ENCODE measurements at regions not wholly inside any gene's neighbourhood (a gene's known extent, or its start where the extent isn't known, plus 50 kb on each side); places are given as distances from the start of the nearest gene placed in this dataset.

- no peak for DNase-seq (ENCODE audit: low read depth in 2 of 2)
Measured at GRCh38 chr9:80932947-80933780, 756.2 kb downstream of the TLE1 start.

DNA sequence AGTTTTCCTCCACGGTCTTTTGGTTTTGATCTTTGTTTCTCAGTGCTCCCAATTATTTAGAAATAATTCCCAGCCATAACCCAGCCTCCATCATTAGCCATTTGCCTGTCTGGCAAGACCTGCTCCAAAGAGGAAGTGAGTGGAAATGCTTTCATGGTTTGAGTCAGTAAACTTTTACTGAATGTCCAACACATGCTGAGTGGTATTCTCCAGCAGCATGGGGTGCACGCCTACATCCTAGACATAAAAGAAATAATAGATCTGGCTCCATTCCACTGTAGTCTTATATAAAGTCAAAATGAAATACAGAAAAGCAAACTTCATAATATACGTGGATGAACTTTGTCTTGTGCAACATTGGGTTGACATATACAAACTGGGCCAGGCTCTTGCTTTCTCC is 757.2 kb downstream of the TLE1 start:
- no peak for DNase-seq (ENCODE audit: low read depth in 2 of 2)

GRCh38 chr9:80931163-80931562 is 758.2 kb downstream of the TLE1 start:
- DNase-seq (ENCODE audit: low read depth in 2 of 2), result no peak

DNA sequence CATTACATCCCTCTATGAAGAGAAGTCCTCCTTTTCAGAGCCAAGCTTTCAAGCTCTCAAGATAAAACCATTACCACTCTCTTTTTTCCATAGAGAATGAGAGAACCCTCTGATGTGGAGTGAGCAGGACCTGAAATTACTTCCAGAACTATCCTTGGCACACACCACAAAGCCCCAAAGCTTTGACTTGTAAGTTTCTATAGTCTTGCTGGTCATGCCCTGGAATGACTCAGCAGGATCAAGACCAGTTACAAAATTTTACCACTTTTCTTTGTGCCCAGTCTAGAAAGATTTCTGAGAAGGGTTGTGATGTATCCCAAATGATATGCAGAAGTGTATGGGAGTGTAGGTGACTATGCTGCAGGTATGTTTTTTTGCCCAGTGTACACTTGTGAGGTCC is 760.6 kb downstream of the TLE1 start:
- DNase-seq (ENCODE audit: low read depth in 2 of 2), result no peak

DNA sequence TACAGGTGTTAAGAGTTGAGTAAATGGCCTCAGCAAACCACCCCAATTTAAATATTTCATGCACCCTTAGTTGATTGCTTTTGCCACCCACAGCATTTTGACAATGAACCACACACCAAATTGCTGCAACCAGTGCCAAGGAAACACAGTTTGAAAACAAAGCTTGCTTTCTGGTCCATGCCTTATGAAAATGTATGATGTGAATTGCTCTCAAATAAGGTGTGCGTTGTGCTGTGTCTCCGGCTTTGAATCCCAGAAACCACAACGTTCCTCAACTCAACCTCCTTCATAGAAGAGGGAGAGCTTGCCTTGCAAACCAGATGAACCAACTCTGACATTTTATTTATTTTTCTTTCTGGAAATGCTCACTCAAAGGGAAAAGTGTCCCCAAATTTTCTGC is 762.7 kb downstream of the TLE1 start:
- DNase-seq (ENCODE audit: low read depth in 2 of 2), result no peak

DNA sequence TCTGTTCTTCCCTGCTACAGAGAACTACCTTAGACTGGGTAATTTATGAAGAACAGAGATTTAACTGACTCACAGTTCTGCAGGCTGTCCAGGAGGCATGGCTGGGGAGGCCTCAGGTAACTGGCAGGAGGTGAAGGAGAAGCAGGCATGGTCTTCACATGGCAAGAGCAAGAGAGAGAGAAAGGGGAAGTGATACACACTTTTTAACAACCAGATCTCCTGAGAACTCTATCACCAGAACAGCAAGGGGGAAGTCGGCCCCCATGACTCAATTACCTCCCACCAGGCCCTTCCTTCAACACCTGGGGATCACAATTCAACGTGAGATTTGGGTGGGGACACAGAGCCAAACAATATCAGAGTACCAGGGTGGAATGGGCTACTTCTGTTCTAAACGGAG is 766.8 kb downstream of the TLE1 start:
- no peak for DNase-seq (ENCODE audit: low read depth in 2 of 2)

DNA sequence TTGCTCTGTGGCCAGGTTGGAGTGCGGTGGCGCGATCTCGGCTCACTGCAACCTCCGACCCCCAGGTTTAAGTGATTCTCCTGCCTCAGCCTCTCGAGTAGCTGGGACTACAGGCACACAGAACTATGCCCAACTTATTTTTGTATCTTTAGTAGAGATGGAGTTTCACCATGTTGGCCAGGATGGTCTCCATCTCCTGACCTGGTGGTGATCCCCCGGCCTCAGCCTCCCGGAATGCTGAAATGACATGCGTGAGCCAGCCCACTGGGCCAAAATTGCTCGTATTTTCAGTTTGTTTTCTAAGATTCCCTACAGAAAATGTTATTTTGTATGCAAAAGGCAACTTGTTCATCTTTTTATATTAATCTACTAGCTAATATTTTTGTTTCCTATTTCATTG is 782.6 kb downstream of the TLE1 start:
- no peak for DNase-seq (ENCODE audit: low read depth in 2 of 2)

GRCh38 chr9:80899208-80899607 is 790.1 kb downstream of the TLE1 start:
- no peak for DNase-seq (ENCODE audit: low read depth in 2 of 2)

GRCh38 chr9:80893190-80893589 is 796.2 kb downstream of the TLE1 start:
- DNase-seq (ENCODE audit: low read depth in 2 of 2), result no peak

DNA sequence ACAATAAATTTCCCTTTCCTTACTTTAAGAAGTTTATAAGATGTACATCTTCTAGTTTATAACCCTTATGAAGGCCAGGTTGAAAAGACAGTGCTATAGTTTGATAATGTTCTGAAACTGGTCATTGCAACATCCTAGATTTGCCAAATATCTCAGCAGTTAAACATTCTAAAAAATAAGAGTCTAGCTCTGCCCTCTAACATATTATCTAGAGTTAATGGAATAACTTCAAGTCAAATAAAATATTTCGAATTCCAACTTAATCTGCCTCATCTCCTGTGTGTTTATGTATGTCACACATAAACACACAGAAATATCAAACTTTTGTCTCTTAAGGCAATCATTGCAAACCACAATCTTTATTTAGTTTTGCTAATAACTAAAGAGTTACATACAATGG is 796.6 kb downstream of the TLE1 start:
- no peak for DNase-seq (ENCODE audit: low read depth in 2 of 2)

GRCh38 chr9:80890124-80890523 is 799.2 kb downstream of the TLE1 start:
- no peak for DNase-seq (ENCODE audit: low read depth in 2 of 2)

- no peak for DNase-seq (ENCODE audit: low read depth in 2 of 2)
Measured at GRCh38 chr9:80885894-80886293, 803.5 kb downstream of the TLE1 start.

GRCh38 chr9:80883826-80884579 is 805.3 kb downstream of the TLE1 start:
- no peak for DNase-seq (ENCODE audit: low read depth in 2 of 2)

- no peak for DNase-seq (ENCODE audit: low read depth in 2 of 2)
Measured at GRCh38 chr9:80883426-80883825, 805.9 kb downstream of the TLE1 start.

DNA sequence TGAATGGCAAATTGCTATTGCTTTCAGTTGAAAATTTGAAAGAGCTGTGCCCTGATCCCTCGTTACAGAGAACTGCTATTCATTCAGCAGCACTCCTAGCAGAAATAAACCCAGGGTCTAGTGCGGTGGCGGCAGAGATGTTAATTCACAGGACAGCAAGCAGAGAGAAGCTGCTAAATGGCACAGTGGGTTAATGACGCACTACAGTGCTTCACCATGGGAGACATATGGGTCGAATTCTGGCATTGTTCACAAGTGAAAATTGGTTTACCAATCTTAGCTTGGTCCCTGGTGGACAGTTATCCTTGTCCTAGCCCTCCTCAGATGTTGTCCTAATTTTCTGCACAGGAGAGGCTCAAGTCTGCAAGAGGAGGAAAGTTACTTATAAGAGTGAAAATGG is 807.4 kb downstream of the TLE1 start:
- DNase-seq (ENCODE audit: low read depth in 2 of 2), result no peak

DNA sequence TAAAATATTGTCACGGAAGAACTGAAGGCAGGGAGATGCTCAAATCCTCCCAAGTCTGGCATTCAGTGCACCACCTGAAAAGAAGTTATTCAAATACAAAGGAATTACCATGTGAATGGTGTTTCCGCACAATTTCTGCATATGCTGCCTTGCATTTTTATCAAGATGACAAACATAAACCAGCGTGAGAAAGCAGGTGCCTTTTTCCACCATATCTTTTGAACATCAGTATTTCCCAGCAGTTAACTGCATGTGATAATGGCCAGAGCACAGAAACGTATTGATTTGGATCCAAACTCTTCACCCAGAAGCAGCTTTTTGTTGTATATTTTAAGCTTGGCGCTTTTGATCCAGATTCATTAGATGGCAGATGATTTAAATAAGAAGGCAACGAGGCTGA is 808.0 kb downstream of the TLE1 start:
- DNase-seq (ENCODE audit: low read depth in 2 of 2), result no peak

DNA sequence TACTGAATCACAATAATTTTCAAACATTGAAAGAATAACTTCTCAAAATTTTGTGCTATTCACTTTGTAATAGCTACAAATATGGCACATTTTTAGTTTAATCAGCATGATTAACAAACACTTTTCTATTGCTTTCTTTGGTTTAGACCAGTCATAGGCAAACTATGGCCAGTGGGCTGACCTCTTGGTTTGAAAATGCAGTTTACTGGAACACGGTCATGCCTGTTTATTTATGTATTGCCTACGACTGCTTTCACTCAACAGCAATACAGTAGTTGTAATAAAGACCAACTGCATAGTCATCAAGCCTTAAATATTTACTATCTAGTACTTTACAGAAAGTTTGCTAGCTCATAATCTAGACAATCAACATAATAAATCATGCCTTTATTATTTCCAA is 810.8 kb downstream of the TLE1 start:
- DNase-seq (ENCODE audit: low read depth in 2 of 2), result no peak

DNA sequence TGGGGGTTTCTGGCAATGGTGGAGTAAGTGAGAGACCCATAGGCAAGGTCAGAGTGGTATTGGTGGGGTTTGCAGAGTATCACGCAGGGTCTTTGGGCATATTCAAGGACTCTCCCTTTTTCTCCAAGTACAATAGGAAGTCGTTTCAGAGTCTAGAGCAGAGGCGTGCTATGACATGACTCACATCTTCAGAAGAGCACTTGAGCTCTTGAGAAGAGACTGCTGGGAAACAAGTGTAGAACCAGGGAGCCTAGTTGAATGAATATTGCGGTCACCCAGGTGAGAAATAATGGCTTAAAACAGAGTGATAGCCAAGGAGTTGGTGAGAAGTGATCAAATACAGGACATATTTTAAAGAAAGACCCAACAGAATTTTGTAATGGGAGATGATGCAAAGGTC is 813.4 kb downstream of the TLE1 start:
- DNase-seq (ENCODE audit: low read depth in 2 of 2), result no peak

- no peak for DNase-seq (ENCODE audit: low read depth in 2 of 2)
Measured at GRCh38 chr9:80874276-80874675, 815.1 kb downstream of the TLE1 start.

DNA sequence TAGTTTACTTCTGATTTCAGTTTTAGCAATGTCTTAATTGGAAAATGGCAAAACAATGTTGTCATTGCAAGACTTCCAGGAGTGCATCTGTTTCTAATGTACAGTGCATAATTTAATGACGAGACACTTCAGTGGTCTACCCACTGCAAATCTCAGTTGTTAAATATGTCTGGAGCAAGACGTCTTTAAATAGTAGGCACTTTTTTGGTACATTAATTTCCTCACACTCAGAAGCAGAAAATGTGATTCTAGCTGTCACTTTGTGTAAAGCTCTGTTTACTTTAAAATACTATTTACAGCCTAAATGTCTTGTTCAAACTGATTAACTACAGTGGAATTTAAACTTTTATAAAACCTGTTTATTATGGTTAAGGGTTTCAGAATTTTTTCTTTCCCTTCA is 815.5 kb downstream of the TLE1 start:
- no peak for DNase-seq (ENCODE audit: low read depth in 2 of 2)

DNA sequence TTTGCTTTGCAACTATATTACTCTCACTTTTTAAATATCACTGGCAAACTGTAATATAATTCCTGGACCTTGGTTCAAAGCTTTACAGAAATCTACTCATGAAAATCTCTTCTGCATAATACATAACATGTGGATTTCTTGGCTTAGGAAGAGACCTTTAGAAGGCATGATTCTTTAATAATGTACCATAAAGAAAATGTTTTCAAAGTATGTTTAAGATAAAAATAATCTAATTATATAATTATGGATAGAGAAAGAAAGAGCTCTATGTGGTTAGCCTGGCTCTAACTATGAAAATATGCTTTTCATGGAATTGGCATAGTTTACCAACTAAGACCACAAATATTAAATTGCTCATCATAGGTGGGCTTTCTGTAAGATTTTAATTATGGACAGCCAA is 817.8 kb downstream of the TLE1 start:
- no peak for DNase-seq (ENCODE audit: low read depth in 2 of 2)

DNA sequence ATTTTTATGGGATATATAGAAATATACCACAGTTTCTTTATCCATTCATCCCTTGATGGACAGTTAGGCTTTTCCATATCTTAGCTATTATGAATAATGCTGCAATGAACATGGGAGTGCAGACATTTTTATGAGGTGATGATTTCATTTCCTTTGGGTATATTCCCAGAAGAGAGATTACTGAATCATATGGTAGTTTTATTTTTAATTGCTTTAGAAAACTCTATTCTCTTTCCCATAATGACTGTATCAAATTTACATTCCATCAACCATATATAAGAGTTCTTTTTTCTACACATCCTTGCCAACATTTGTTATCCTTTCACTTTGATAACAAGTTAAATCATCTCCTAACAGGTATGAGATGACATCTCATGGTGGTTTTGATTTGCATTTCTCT is 821.6 kb downstream of the TLE1 start:
- no peak for DNase-seq (ENCODE audit: low read depth in 2 of 2)

DNA sequence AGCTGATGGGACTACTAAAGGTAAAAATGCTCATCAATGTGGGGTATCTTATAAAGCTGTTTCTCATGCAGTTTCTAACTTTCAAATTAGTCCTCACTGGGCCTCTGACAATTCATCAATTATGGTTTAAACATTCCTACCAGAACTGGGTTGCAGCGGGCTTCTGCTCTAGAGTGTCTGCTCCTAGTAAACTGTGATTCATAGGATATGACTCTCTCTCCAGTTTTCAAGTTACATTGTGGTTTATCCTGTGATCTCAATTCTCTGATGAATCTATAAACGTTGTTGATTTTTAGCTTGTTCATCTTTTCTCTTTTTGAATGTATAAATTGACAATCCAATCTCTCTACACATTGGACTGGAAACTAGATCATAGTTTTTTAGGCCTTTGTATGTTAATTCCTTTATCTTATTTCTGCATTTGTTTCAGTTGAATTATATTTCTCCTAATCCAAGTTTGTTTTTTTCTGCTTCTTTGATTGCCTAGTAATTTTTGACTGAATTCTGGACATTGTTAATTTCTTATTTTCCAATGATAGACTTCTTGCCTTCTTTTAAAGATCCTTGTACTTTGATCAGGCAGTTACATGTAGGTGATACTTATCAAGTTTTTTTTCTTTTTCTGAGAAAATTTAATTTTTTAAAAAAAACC is 822.6 kb downstream of the TLE1 start:
- DNase-seq (ENCODE audit: low read depth in 2 of 2), result no peak

Measured in stimulated activated CD8-positive, alpha-beta memory T cell treated with anti-CD3 and anti-CD28 coated beads, Interleukin-7, amount 100 ng/mL, for 4 hours (primary cell).